Keratinocyte (primary cell): ENCODE measurements at regions not wholly inside any gene's neighbourhood (a gene's known extent, or its start where the extent isn't known, plus 50 kb on each side); places are given as distances from the start of the nearest gene placed in this dataset.

Experiments used
- DNase-seq: peaks from one replicate; pipeline ENCODE4 v3.0.0-alpha.2; 2011; ENCODE audit warnings: low read depth, missing footprints, low spot score
- FAIRE-seq: peaks from 2 replicates; lab custom pipeline; 2011; peaks lifted over from hg19 to GRCh38; lab: Jason Lieb, UNC
- H2AFZ ChIP-seq: 2 replicates; pipeline ENCODE4 v1.6.0; 2012; ENCODE audit warnings: low read length, control low read depth, inconsistent platforms; ENCODE audit not compliant: control insufficient read depth
- H3K27ac ChIP-seq: 2 replicates; pipeline ENCODE4 v1.5.1; 2011; ENCODE audit warnings: low read length; ENCODE audit not compliant: control insufficient read depth, insufficient read depth
- H3K27me3 ChIP-seq: 3 replicates; pipeline ENCODE4 v1.6.0; 2011; ENCODE audit warnings: low read length; ENCODE audit not compliant: control insufficient read depth, insufficient read depth; ENCODE audit errors: extremely low read depth
- H3K36me3 ChIP-seq, 2 experiments: 2 replicates in 1 of 2; 3 replicates in 1 of 2; pipeline ENCODE4 v1.5.1; 2011; ENCODE audit warnings: low read length in 2 of 2, mild to moderate bottlenecking in 1 of 2; ENCODE audit not compliant: control insufficient read depth in 2 of 2, insufficient read depth in 2 of 2; ENCODE audit errors: extremely low read depth in 1 of 2
- H3K4me1 ChIP-seq: 3 replicates; pipeline ENCODE4 v1.5.1; 2011; ENCODE audit warnings: low read length; ENCODE audit not compliant: control insufficient read depth, insufficient read depth; ENCODE audit errors: extremely low read depth
- H3K4me2 ChIP-seq: 3 replicates; pipeline ENCODE4 v1.6.0; 2011; ENCODE audit warnings: low read depth, low read length; ENCODE audit not compliant: control insufficient read depth, insufficient read depth; ENCODE audit errors: extremely low read depth
- H3K4me3 ChIP-seq, 3 experiments: fragments of 200-600 bp in 1 of 3; sonication (generic) in 1 of 3; 2 replicates in 2 of 3; 3 replicates in 1 of 3; pipeline ENCODE4 v1.5.1; 2011 to 2016; ENCODE audit warnings: low read length in 3 of 3, mild to moderate bottlenecking in 3 of 3, control low read depth in 2 of 3, inconsistent platforms in 1 of 3, low read depth in 1 of 3, mixed read lengths in 1 of 3, mixed run types in 1 of 3, moderate library complexity in 1 of 3; ENCODE audit not compliant: control insufficient read depth in 2 of 3, insufficient read depth in 2 of 3; ENCODE audit errors: extremely low read depth in 1 of 3
- H3K79me2 ChIP-seq: 2 replicates; pipeline ENCODE4 v1.6.0; 2012; ENCODE audit warnings: low read length; ENCODE audit not compliant: control insufficient read depth, insufficient read depth
- H3K9ac ChIP-seq: 3 replicates; pipeline ENCODE4 v1.6.0; 2011; ENCODE audit warnings: low read length; ENCODE audit not compliant: control insufficient read depth, insufficient read depth; ENCODE audit errors: extremely low read depth
- H3K9me1 ChIP-seq: 3 replicates; pipeline ENCODE4 v1.6.0; 2011; ENCODE audit warnings: low read length; ENCODE audit not compliant: control insufficient read depth, insufficient read depth; ENCODE audit errors: extremely low read depth
- H3K9me3 ChIP-seq: 2 replicates; pipeline ENCODE4 v1.5.1; 2012; ENCODE audit warnings: low read depth, low read length; ENCODE audit not compliant: control insufficient read depth
- H4K20me1 ChIP-seq: 3 replicates; pipeline ENCODE4 v1.6.0; 2011; ENCODE audit warnings: low read length; ENCODE audit not compliant: control insufficient read depth, insufficient read depth; ENCODE audit errors: extremely low read depth
- CTCF ChIP-seq, 3 experiments: IDR thresholded peaks in 1 of 3; conservative IDR thresholded peaks in 1 of 3; optimal IDR thresholded peaks in 1 of 3; 2 replicates in 2 of 3; 3 replicates in 1 of 3; pipeline versions ENCODE3 to v1.5.1; 2011; ENCODE audit warnings: low read length in 3 of 3, mild to moderate bottlenecking in 3 of 3, moderate library complexity in 2 of 3, control low read depth in 1 of 3, inconsistent platforms in 1 of 3; ENCODE audit not compliant: insufficient read depth in 2 of 3; ENCODE audit errors: extremely low read depth in 1 of 3
- EZH2 ChIP-seq: IDR thresholded peaks from one replicate; pipeline ENCODE4 v1.6.1; 2012; ENCODE audit warnings: inconsistent platforms, mild to moderate bottlenecking, low read length, moderate library complexity
- dilution Hi-C: fragments of 300-500 bp; cut with MboI; formaldehyde crosslinking; loops from one replicate; pipeline ENCODE4 v1.7.0; 2020; ENCODE audit warnings: low sequenced_read_pairs; ENCODE audit not compliant: extremely low pct_ligation_motif_present

GRCh38 chrX:137998619-137999018 is 432.7 kb downstream of the ZIC3 start:
- no peak overlapping the region for H3K27ac ChIP-seq
- dilution Hi-C loops = no loop called here
- TF ChIP-seq EZH2 (no peak), CTCF (optimal IDR thresholded peaks at IDR 0.05 in 1 of 3, IDR thresholded peaks at IDR 0.05 in 1 of 3, conservative IDR thresholded peaks at IDR 0.05 in 1 of 3; ENCODE audit: extremely low read depth in 1 of 3, insufficient read depth in 2 of 3, low read length in 3 of 3) (no peak)
- no peaks in the 10 kb centered on the region for H3K27me3 ChIP-seq
- DNase-seq (no peak), FAIRE-seq (no peak)
- H3K36me3 ChIP-seq = no peaks in the 10 kb centered on the region
- no peak overlapping the region for H3K9ac ChIP-seq
- H4K20me1 ChIP-seq = no peaks in the 10 kb centered on the region
- no peaks in the 10 kb centered on the region for H3K79me2 ChIP-seq
- H2AFZ ChIP-seq = no peak overlapping the region
- H3K4me1 ChIP-seq = no peaks in the 10 kb centered on the region
- H3K9me3 ChIP-seq = no peaks in the 10 kb centered on the region
- H3K4me3 ChIP-seq = no peak overlapping the region
- no peak overlapping the region for H3K4me2 ChIP-seq
- no peaks in the 10 kb centered on the region for H3K9me1 ChIP-seq

- no peak for FAIRE-seq
- H3K27me3 ChIP-seq = no peaks in the 10 kb centered on the region
- no peaks in the 10 kb centered on the region for H3K9me3 ChIP-seq
- H3K9me1 ChIP-seq = no peaks in the 10 kb centered on the region
- H3K36me3 ChIP-seq = no peaks in the 10 kb centered on the region
- H4K20me1 ChIP-seq = no peaks in the 10 kb centered on the region
- no peak overlapping the region for H3K4me3 ChIP-seq
- H3K4me1 ChIP-seq = no peaks in the 10 kb centered on the region
- H3K4me2 ChIP-seq = no peak overlapping the region
- dilution Hi-C loops = no loop called here
- DNase-seq = no peak
- H3K27ac ChIP-seq = no peak overlapping the region
- no peak overlapping the region for H2AFZ ChIP-seq
- no peak overlapping the region for H3K9ac ChIP-seq
- no peaks in the 10 kb centered on the region for H3K79me2 ChIP-seq
- no peak for TF ChIP-seq EZH2
- no peak for TF ChIP-seq CTCF (optimal IDR thresholded peaks at IDR 0.05 in 1 of 3, IDR thresholded peaks at IDR 0.05 in 1 of 3, conservative IDR thresholded peaks at IDR 0.05 in 1 of 3; ENCODE audit: extremely low read depth in 1 of 3, insufficient read depth in 2 of 3, low read length in 3 of 3)
Measured at GRCh38 chrX:137999071-137999470, 433.1 kb downstream of the ZIC3 start.
